Osteoblast (primary cell): ENCODE measurements at regions not wholly inside any gene's neighbourhood (a gene's known extent, or its start where the extent isn't known, plus 50 kb on each side); places are given as distances from the start of the nearest gene placed in this dataset.

Source experiments
- DNase-seq: peaks from one replicate; pipeline ENCODE4 v3.0.0; 2011; ENCODE audit warnings: low spot score, mixed read lengths; ENCODE audit not compliant: insufficient read length; ENCODE audit errors: missing footprints
- H2AFZ ChIP-seq: 2 replicates; pipeline ENCODE4 v1.6.0; 2011; ENCODE audit warnings: mild to moderate bottlenecking, low read length
- H3K27ac ChIP-seq: 2 replicates; pipeline ENCODE4 v1.5.1; 2011; ENCODE audit warnings: mild to moderate bottlenecking, low read depth, low read length, moderate library complexity
- H3K27me3 ChIP-seq: 2 replicates; pipeline ENCODE4 v1.6.0; 2012; ENCODE audit warnings: mild to moderate bottlenecking, control low read depth, inconsistent platforms, low read length, moderate library complexity; ENCODE audit not compliant: insufficient read depth
- H3K36me3 ChIP-seq: 2 replicates; pipeline ENCODE4 v1.5.1; 2011; ENCODE audit warnings: mild to moderate bottlenecking, low read length, control low read depth, moderate library complexity; ENCODE audit not compliant: insufficient read depth
- H3K4me1 ChIP-seq: 2 replicates; pipeline ENCODE4 v1.5.1; 2011; ENCODE audit warnings: mild to moderate bottlenecking, low read length, control low read depth, moderate library complexity; ENCODE audit not compliant: insufficient read depth
- H3K4me2 ChIP-seq: 2 replicates; pipeline ENCODE4 v1.6.0; 2011; ENCODE audit warnings: mild to moderate bottlenecking, low read length; ENCODE audit not compliant: insufficient read depth
- H3K4me3 ChIP-seq: fragments of 200-600 bp; sonication (generic); 3 replicates; pipeline ENCODE4 v1.5.1; 2012; ENCODE audit warnings: mild to moderate bottlenecking, low read length, inconsistent platforms; ENCODE audit not compliant: insufficient read depth
- H3K79me2 ChIP-seq: 2 replicates; pipeline ENCODE4 v1.6.0; 2012; ENCODE audit warnings: mild to moderate bottlenecking, low read length, control low read depth, inconsistent platforms; ENCODE audit not compliant: insufficient read depth
- H3K9me3 ChIP-seq: 2 replicates; pipeline ENCODE4 v1.5.1; 2011; ENCODE audit warnings: low read depth, low read length, control low read depth
- H4K20me1 ChIP-seq: 2 replicates; pipeline ENCODE4 v1.6.0; 2012; ENCODE audit warnings: mild to moderate bottlenecking, low read length, control low read depth; ENCODE audit not compliant: insufficient read depth
- TF ChIP-seq, protein P1 (sequence below): IDR thresholded peaks from 2 replicates; pipeline ENCODE4 v1.5.1; 2011; ENCODE audit warnings: mild to moderate bottlenecking, low read depth, low read length, moderate library complexity; ENCODE audit errors: extremely low read depth

GRCh38 chr14:53236708-53237107, 83.6 kb upstream of the DDHD1 start:
- Histone ChIP-seq H3K36me3 (no peaks in the 10 kb centered on the region), H3K4me1 (no peaks in the 10 kb centered on the region), H3K27me3 (no peaks in the 10 kb centered on the region), H2AFZ (no peak overlapping the region), H4K20me1 (no peaks in the 10 kb centered on the region), H3K79me2 (no peaks in the 10 kb centered on the region), H3K4me3 (no peak overlapping the region), H3K4me2 (no peak overlapping the region), H3K27ac (no peak overlapping the region), H3K9me3 (no peaks in the 10 kb centered on the region)
- DNase-seq = no peak
- TF ChIP-seq, protein P1, sequence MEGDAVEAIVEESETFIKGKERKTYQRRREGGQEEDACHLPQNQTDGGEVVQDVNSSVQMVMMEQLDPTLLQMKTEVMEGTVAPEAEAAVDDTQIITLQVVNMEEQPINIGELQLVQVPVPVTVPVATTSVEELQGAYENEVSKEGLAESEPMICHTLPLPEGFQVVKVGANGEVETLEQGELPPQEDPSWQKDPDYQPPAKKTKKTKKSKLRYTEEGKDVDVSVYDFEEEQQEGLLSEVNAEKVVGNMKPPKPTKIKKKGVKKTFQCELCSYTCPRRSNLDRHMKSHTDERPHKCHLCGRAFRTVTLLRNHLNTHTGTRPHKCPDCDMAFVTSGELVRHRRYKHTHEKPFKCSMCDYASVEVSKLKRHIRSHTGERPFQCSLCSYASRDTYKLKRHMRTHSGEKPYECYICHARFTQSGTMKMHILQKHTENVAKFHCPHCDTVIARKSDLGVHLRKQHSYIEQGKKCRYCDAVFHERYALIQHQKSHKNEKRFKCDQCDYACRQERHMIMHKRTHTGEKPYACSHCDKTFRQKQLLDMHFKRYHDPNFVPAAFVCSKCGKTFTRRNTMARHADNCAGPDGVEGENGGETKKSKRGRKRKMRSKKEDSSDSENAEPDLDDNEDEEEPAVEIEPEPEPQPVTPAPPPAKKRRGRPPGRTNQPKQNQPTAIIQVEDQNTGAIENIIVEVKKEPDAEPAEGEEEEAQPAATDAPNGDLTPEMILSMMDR = no peak

DNA sequence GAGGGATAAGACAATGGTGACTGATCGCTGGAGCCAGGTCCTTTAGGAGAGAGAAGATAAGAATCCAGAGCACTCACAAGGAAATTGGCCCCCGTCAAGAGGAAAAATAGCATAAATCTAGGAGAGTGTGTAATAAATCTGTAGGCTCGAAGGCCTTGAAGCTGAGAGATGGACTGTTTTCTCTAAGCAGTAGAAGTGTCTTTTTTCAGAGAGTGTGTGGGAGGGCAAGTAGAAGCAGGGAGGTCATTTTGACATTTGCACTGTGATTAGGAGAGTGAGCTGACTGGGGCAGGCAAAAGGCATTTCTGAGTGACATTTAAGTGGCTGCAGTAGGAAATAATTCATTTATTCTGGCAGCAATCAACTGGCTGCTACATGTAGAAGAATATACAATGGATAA, 78.0 kb upstream of the DDHD1 start:
- Histone ChIP-seq H3K9me3 (no peaks in the 10 kb centered on the region), H2AFZ (no peak overlapping the region), H3K36me3 (no peaks in the 10 kb centered on the region), H3K27ac (no peak overlapping the region), H3K4me3 (no peak overlapping the region), H3K4me2 (no peak overlapping the region), H3K27me3 (no peaks in the 10 kb centered on the region), H3K4me1 (no peaks in the 10 kb centered on the region), H4K20me1 (no peaks in the 10 kb centered on the region), H3K79me2 (no peaks in the 10 kb centered on the region)
- TF ChIP-seq, protein P1 = no peak
- no peak for DNase-seq

DNA sequence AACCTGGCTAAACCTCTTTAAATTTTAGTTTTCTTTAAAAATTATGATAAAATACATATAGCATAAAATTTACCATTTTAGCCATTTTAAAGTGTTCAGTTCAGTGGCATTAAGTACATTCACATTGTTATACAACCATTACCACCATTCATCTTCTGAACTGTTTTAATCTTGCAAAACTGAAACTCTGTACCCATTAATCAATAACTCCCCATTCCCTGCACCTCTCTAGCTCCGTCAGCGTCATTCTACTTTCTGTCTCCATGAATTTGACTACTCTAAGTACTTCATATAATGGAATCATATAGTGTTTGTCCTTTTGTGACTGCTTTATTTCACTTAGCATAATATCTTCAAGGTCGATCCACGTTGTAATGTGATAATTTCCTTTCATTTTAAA, 75.8 kb upstream of the DDHD1 start:
- no peaks in the 10 kb centered on the region for H4K20me1 ChIP-seq
- no peaks in the 10 kb centered on the region for H3K27me3 ChIP-seq
- no peak for DNase-seq
- no peak overlapping the region for H3K4me2 ChIP-seq
- no peaks in the 10 kb centered on the region for H3K9me3 ChIP-seq
- H3K36me3 ChIP-seq = no peaks in the 10 kb centered on the region
- H3K4me1 ChIP-seq = no peaks in the 10 kb centered on the region
- no peak overlapping the region for H3K4me3 ChIP-seq
- no peak overlapping the region for H2AFZ ChIP-seq
- H3K27ac ChIP-seq = no peak overlapping the region
- H3K79me2 ChIP-seq = no peaks in the 10 kb centered on the region
- TF ChIP-seq, protein P1 = no peak

- Histone ChIP-seq H3K9me3 (no peaks in the 10 kb centered on the region), H3K4me3 (no peak overlapping the region), H2AFZ (no peak overlapping the region), H3K79me2 (no peaks in the 10 kb centered on the region), H3K27ac (no peak overlapping the region), H3K27me3 (no peaks in the 10 kb centered on the region), H3K36me3 (no peaks in the 10 kb centered on the region), H3K4me1 (no peaks in the 10 kb centered on the region), H3K4me2 (no peak overlapping the region), H4K20me1 (no peaks in the 10 kb centered on the region)
- DNase-seq = no peak
- TF ChIP-seq, protein P1 = no peak
These were observed 74.1 kb upstream of the DDHD1 start for GRCh38 chr14:53227154-53227718.
